ENCODE measurements at regions not wholly inside any gene's neighbourhood (a gene's known extent, or its start where the extent isn't known, plus 50 kb on each side); places are given as distances from the start of the nearest gene placed in this dataset.
"Not testable (repeated sequence)": the region's sequence is repeated elsewhere in the genome, so short reads cannot be mapped to it uniquely, and the experiment has no call there.

GRCh38 chr21:22352088-22352487 lies 1353.9 kb downstream of the NCAM2 start:
- CTCF ChIA-PET = no interaction called here
- Histone ChIP-seq H2AFZ (no peak overlapping the region), H3K9me2 (ENCODE audit: insufficient read depth) (no peaks in the 10 kb centered on the region), H3F3A (ENCODE audit: insufficient read depth, low read depth) (no peaks in the 10 kb centered on the region), H3K4me2 (no peak overlapping the region), H3K4me3 (no peak overlapping the region), H3K4me1 (replicated peaks; ENCODE audit: insufficient read depth) (no peaks in the 10 kb centered on the region), H3K27ac (no peak overlapping the region), H4K20me1 (ENCODE audit: insufficient read depth) (no peaks in the 10 kb centered on the region), H3K27me3 (ENCODE audit: insufficient read depth, low read depth) (no peaks in the 10 kb centered on the region), H3K79me2 (ENCODE audit: low read depth) (no peaks in the 10 kb centered on the region), H3K9me3 (ENCODE audit: insufficient read depth, low read depth) (no peaks in the 10 kb centered on the region), H3K36me3 (ENCODE audit: low read depth) (no peaks in the 10 kb centered on the region)
- intact Hi-C loops (cut with micrococcal nuclease; ENCODE audit: unreplicated experiment) = no loop called here
- BruUV-seq (replicated peaks) = no TSS peak
- TF ChIP-seq EZH2 (IDR thresholded peaks at IDR 0.05; ENCODE audit: low read depth) = no peak
- no peak for DNase-seq
- POLR2A ChIA-PET (ENCODE audit: unreplicated experiment) = no interaction called here

GRCh38 chr21:22355949-22356348 lies 1357.7 kb downstream of the NCAM2 start:
- H3K4me3 ChIP-seq = no peak overlapping the region
- no peak overlapping the region for H3K4me2 ChIP-seq
- intact Hi-C loops (cut with micrococcal nuclease; ENCODE audit: unreplicated experiment) = no loop called here
- H2AFZ ChIP-seq = no peak overlapping the region
- BruUV-seq (replicated peaks) = no TSS peak
- TF ChIP-seq CTCF (conservative IDR thresholded peaks at IDR 0.05) = no peak
- TF ChIP-seq EZH2 (IDR thresholded peaks at IDR 0.05; ENCODE audit: low read depth) = no peak
- no peaks in the 10 kb centered on the region for H3K27me3 ChIP-seq (ENCODE audit: insufficient read depth, low read depth)
- ChIA-PET POLR2A (ENCODE audit: unreplicated experiment) (no interaction called here), CTCF (no interaction called here)
- H3K4me1 ChIP-seq (replicated peaks; ENCODE audit: insufficient read depth) = no peaks in the 10 kb centered on the region
- H3K9me2 ChIP-seq (ENCODE audit: insufficient read depth) = no peaks in the 10 kb centered on the region
- H3F3A ChIP-seq (ENCODE audit: insufficient read depth, low read depth) = no peaks in the 10 kb centered on the region
- no peak overlapping the region for H3K27ac ChIP-seq
- no peaks in the 10 kb centered on the region for H3K9me3 ChIP-seq (ENCODE audit: insufficient read depth, low read depth)
- DNase-seq = no peak
- no peaks in the 10 kb centered on the region for H3K36me3 ChIP-seq (ENCODE audit: low read depth)
- H3K79me2 ChIP-seq (ENCODE audit: low read depth) = no peaks in the 10 kb centered on the region
- no peaks in the 10 kb centered on the region for H4K20me1 ChIP-seq (ENCODE audit: insufficient read depth)

GRCh38 chr21:22356663-22357062 lies 1358.5 kb downstream of the NCAM2 start:
- CTCF ChIA-PET = interaction anchor here (0.6 kb wide), 1 partner anchor 1046 kb away, joined by 3 read pairs; no protein-coding TSS in a partner anchor
- Histone ChIP-seq H2AFZ (no peak overlapping the region), H4K20me1 (ENCODE audit: insufficient read depth) (no peaks in the 10 kb centered on the region), H3K4me3 (no peak overlapping the region), H3K36me3 (ENCODE audit: low read depth) (no peaks in the 10 kb centered on the region), H3K27ac (no peak overlapping the region), H3K9me2 (ENCODE audit: insufficient read depth) (no peaks in the 10 kb centered on the region), H3K9me3 (ENCODE audit: insufficient read depth, low read depth) (no peaks in the 10 kb centered on the region), H3K79me2 (ENCODE audit: low read depth) (no peaks in the 10 kb centered on the region), H3K27me3 (ENCODE audit: insufficient read depth, low read depth) (no peaks in the 10 kb centered on the region), H3K4me2 (no peak overlapping the region), H3F3A (ENCODE audit: insufficient read depth, low read depth) (no peaks in the 10 kb centered on the region), H3K4me1 (replicated peaks; ENCODE audit: insufficient read depth) (no peaks in the 10 kb centered on the region)
- TF ChIP-seq EZH2 (IDR thresholded peaks at IDR 0.05; ENCODE audit: low read depth) (no peak), CTCF (conservative IDR thresholded peaks at IDR 0.05) (no peak)
- intact Hi-C loops (cut with micrococcal nuclease; ENCODE audit: unreplicated experiment) = no loop called here
- POLR2A ChIA-PET (ENCODE audit: unreplicated experiment) = no interaction called here
- DNase-seq = no peak
- BruUV-seq (replicated peaks) = no TSS peak

GRCh38 chr21:22359599-22359998 lies 1361.4 kb downstream of the NCAM2 start:
- POLR2A ChIA-PET (ENCODE audit: unreplicated experiment); H3K9me3 ChIP-seq (ENCODE audit: insufficient read depth, low read depth); H3F3A ChIP-seq (ENCODE audit: insufficient read depth, low read depth); CTCF ChIA-PET; H3K4me1 ChIP-seq (replicated peaks; ENCODE audit: insufficient read depth); H3K4me3 ChIP-seq; H4K20me1 ChIP-seq (ENCODE audit: insufficient read depth); DNase-seq; intact Hi-C loops (cut with micrococcal nuclease; ENCODE audit: unreplicated experiment); H2AFZ ChIP-seq; H3K79me2 ChIP-seq (ENCODE audit: low read depth); H3K9me2 ChIP-seq (ENCODE audit: insufficient read depth); H3K27ac ChIP-seq; H3K36me3 ChIP-seq (ENCODE audit: low read depth); BruUV-seq (replicated peaks); H3K4me2 ChIP-seq; H3K27me3 ChIP-seq (ENCODE audit: insufficient read depth, low read depth): not testable (repeated sequence)
